ENCODE measurements at regions not wholly inside any gene's neighbourhood (a gene's known extent, or its start where the extent isn't known, plus 50 kb on each side); places are given as distances from the start of the nearest gene placed in this dataset.

- Mint-ChIP-seq H3K4me1 (ENCODE audit: low read depth) (no peaks in the 10 kb centered on the region), H3K4me3 (no peak overlapping the region), H3K36me3 (ENCODE audit: low read depth) (peaks cover 5% of the 10 kb centered on the region; the same call in 1 of the 2 replicates), H3K27ac (no peak overlapping the region), H3K27me3 (ENCODE audit: insufficient read depth) (no peaks in the 10 kb centered on the region; the same call in 1 of the 2 replicates), H3K9me3 (peaks cover 26% of the 10 kb centered on the region)
- no peak for DNase-seq
- TF ChIP-seq CTCF (IDR thresholded peaks at IDR 0.05), result no peak
These were observed 302.9 kb upstream of the RARB start for GRCh38 chr3:25125201-25125600.

GRCh38 chr3:25128735-25129134 is 299.3 kb upstream of the RARB start:
- DNase-seq, result no peak
- no peak for TF ChIP-seq CTCF (IDR thresholded peaks at IDR 0.05)
- Mint-ChIP-seq H3K9me3 (peaks cover 29% of the 10 kb centered on the region), H3K27ac (no peak overlapping the region), H3K36me3 (ENCODE audit: low read depth) (peaks cover 5% of the 10 kb centered on the region; the same call in 1 of the 2 replicates), H3K4me1 (ENCODE audit: low read depth) (no peaks in the 10 kb centered on the region), H3K4me3 (no peak overlapping the region), H3K27me3 (ENCODE audit: insufficient read depth) (no peaks in the 10 kb centered on the region)

GRCh38 chr3:25130724-25131520 is 297.1 kb upstream of the RARB start:
- no peak for DNase-seq
- H3K4me1 Mint-ChIP-seq (ENCODE audit: low read depth), result no peaks in the 10 kb centered on the region
- TF ChIP-seq CTCF (IDR thresholded peaks at IDR 0.05), result no peak
- no peaks in the 10 kb centered on the region for H3K27me3 Mint-ChIP-seq (ENCODE audit: insufficient read depth)
- H3K4me3 Mint-ChIP-seq, result no peak overlapping the region
- H3K27ac Mint-ChIP-seq, result no peak overlapping the region
- peaks cover 23% of the 10 kb centered on the region for H3K9me3 Mint-ChIP-seq
- peaks cover 5% of the 10 kb centered on the region; the same call in 1 of the 2 replicates for H3K36me3 Mint-ChIP-seq (ENCODE audit: low read depth)

DNA sequence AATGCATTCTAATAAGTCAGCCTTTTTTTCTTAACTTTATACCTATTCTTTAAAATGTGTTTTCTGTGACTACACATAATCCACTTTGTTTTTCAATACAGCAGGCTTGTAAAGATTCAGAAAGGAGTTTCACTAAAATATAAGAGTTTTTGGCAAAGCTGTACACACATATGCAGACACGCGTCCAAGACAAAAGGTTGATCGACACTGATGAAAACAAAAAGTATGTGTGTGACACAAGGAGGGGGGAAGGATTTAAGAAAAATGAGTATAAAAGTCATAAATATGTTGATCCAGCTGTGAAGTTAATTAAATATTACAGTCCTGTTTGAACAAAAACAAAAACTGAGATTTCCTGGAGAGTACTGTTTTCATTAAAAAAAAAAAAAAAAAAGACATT is 294.5 kb upstream of the RARB start:
- no peak for DNase-seq
- H3K27me3 Mint-ChIP-seq (ENCODE audit: insufficient read depth), result no peaks in the 10 kb centered on the region
- H3K27ac Mint-ChIP-seq, result no peak overlapping the region
- no peak for TF ChIP-seq CTCF (IDR thresholded peaks at IDR 0.05)
- no peak overlapping the region for H3K4me3 Mint-ChIP-seq
- peaks cover 16% of the 10 kb centered on the region for H3K9me3 Mint-ChIP-seq
- H3K36me3 Mint-ChIP-seq (ENCODE audit: low read depth), result no peaks in the 10 kb centered on the region
- no peaks in the 10 kb centered on the region for H3K4me1 Mint-ChIP-seq (ENCODE audit: low read depth)

- H3K9me3 Mint-ChIP-seq, result peaks cover 13% of the 10 kb centered on the region
- H3K4me1 Mint-ChIP-seq (ENCODE audit: low read depth), result no peaks in the 10 kb centered on the region
- no peak for TF ChIP-seq CTCF (IDR thresholded peaks at IDR 0.05)
- H3K27me3 Mint-ChIP-seq (ENCODE audit: insufficient read depth), result no peaks in the 10 kb centered on the region
- no peaks in the 10 kb centered on the region for H3K36me3 Mint-ChIP-seq (ENCODE audit: low read depth)
- no peak overlapping the region for H3K27ac Mint-ChIP-seq
- DNase-seq, result no peak
- H3K4me3 Mint-ChIP-seq, result no peak overlapping the region
These were observed 290.5 kb upstream of the RARB start for GRCh38 chr3:25137606-25138005.

All from HFFc6 (cell line).